H1 (cell line): ENCODE measurements at regions not wholly inside any gene's neighbourhood (a gene's known extent, or its start where the extent isn't known, plus 50 kb on each side); places are given as distances from the start of the nearest gene placed in this dataset.

ENCODE experiments used
- CHD7 ChIP-seq: fragments of 300-600 bp; sonication (generic); IDR thresholded peaks from 2 replicates; pipeline ENCODE4 v1.7.1; 2012; ENCODE audit warnings: low read length, moderate library complexity, mild to moderate bottlenecking, inconsistent platforms; ENCODE audit not compliant: insufficient replicate concordance
- HDAC2 ChIP-seq, 2 experiments: fragments of 300-600 bp in 1 of 2; sonication (generic) in 1 of 2; IDR thresholded peaks; 2 replicates each; pipeline ENCODE4 v1.6.1; 2011 to 2012; ENCODE audit warnings: low read depth in 2 of 2, low read length in 2 of 2, mild to moderate bottlenecking in 2 of 2, moderate library complexity in 2 of 2, borderline replicate concordance in 1 of 2, inconsistent platforms in 1 of 2
- KDM4A ChIP-seq: IDR thresholded peaks from one replicate; pipeline ENCODE4 v1.7.1; 2012; ENCODE audit warnings: low read depth, mild to moderate bottlenecking, moderate library complexity, low read length, inconsistent platforms; ENCODE audit not compliant: severe bottlenecking
- POU5F1 ChIP-seq: IDR thresholded peaks from 2 replicates; pipeline ENCODE4 v1.6.1; 2011; ENCODE audit warnings: low read depth, mild to moderate bottlenecking, low read length, moderate library complexity
- RBBP5 ChIP-seq: IDR thresholded peaks from 2 replicates; pipeline ENCODE4 v1.7.1; 2012; ENCODE audit warnings: low read depth, mild to moderate bottlenecking, inconsistent platforms, low read length, moderate library complexity, borderline replicate concordance
- SAP30 ChIP-seq: fragments of 300-600 bp; sonication (generic); IDR thresholded peaks from 2 replicates; pipeline ENCODE4 v1.7.1; 2012; ENCODE audit warnings: low read length, moderate library complexity, mild to moderate bottlenecking, inconsistent platforms; ENCODE audit not compliant: insufficient read depth, insufficient replicate concordance
- SIRT6 ChIP-seq: IDR thresholded peaks from one replicate; pipeline ENCODE4 v1.7.1; 2012; ENCODE audit warnings: low read length, inconsistent platforms
- SRF ChIP-seq: IDR thresholded peaks from 2 replicates; pipeline ENCODE4 v1.6.1; 2011; ENCODE audit warnings: mild to moderate bottlenecking, low read depth, low read length, moderate library complexity
- TAF7 ChIP-seq: optimal IDR thresholded peaks from 2 replicates; pipeline ENCODE3; 2011; ENCODE audit warnings: low read depth, mild to moderate bottlenecking, inconsistent platforms, low read length, moderate library complexity, borderline replicate concordance
- TF ChIP-seq, protein P1 (sequence below): IDR thresholded peaks from 2 replicates; pipeline ENCODE4 v1.6.1; 2012; ENCODE audit warnings: inconsistent platforms

- no peak for TF ChIP-seq CHD7
- TF ChIP-seq, protein P1, sequence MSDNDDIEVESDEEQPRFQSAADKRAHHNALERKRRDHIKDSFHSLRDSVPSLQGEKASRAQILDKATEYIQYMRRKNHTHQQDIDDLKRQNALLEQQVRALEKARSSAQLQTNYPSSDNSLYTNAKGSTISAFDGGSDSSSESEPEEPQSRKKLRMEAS = no peak
- no peak for TF ChIP-seq RBBP5
- no peak for TF ChIP-seq HDAC2 (IDR thresholded peaks at IDR 0.05; ENCODE audit: borderline replicate concordance in 1 of 2, low read depth in 2 of 2, low read length in 2 of 2)
- TF ChIP-seq KDM4A = no peak
- TF ChIP-seq SRF = no peak
- TF ChIP-seq SAP30 = no peak
- TF ChIP-seq TAF7 = no peak
- TF ChIP-seq SIRT6 = no peak
- TF ChIP-seq POU5F1 = no peak
These were observed 106.0 kb upstream of the ARHGAP24 start (continued) for GRCh38 chr4:85368932-85369331.
